ENCODE measurements at regions not wholly inside any gene's neighbourhood (a gene's known extent, or its start where the extent isn't known, plus 50 kb on each side); places are given as distances from the start of the nearest gene placed in this dataset.

DNA sequence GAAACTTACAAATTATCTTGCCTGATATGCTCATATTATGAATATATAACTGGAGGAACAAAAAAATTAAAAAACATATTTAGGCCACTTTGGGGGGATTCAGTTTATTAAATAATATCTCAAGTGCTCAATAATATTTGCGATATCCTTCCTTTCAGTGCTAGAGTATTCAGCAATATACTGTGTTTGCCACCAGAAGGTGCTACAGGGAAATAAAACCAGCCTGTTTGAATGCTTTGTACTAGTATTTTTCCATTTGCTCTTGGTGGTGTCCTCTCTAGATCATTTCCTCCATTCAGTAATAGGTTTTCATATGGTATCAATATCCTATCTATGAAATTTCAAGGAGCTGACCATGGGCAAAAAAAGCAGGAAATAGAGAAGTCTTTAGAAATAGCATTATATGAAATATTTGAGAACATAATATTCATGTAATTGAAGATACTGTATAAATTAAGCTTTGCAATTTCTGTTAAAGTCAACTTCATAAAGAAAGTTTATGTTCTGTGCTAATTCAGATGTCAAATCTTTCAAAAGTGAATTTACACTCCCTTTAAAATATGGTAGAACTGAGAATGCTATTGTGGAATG is 106.2 kb upstream of the NAV3 start:
- Histone ChIP-seq H3K79me2 (ENCODE audit: control insufficient read depth, insufficient read depth, low read length, poor library complexity) (no peaks in the 10 kb centered on the region), H3K23ac (ENCODE audit: low read length) (no peak overlapping the region), H4K12ac (ENCODE audit: low read depth, low read length) (no peak overlapping the region), H3K4me2 (ENCODE audit: low read length) (no peak overlapping the region), H3K18ac (ENCODE audit: low read length) (no peak overlapping the region), H3K4ac (ENCODE audit: low read depth, low read length) (no peak overlapping the region), H2BK5ac (ENCODE audit: low read depth, low read length, poor library complexity) (no peak overlapping the region), H3K9ac (ENCODE audit: low read length) (no peak overlapping the region), H3K36me3 (ENCODE audit: control insufficient read depth in 1 of 2, insufficient read depth in 2 of 2, low read length in 2 of 2) (no peaks in the 10 kb centered on the region), H2AK5ac (ENCODE audit: low read length) (no peak overlapping the region), H3K4me3 (ENCODE audit: low read depth, low read length) (no peak overlapping the region), H2BK12ac (ENCODE audit: low read length) (no peak overlapping the region), H4K91ac (ENCODE audit: low read depth, low read length) (no peak overlapping the region), H2BK120ac (ENCODE audit: insufficient read depth, low read length, poor library complexity) (no peak overlapping the region), H3K9me3 (ENCODE audit: insufficient read depth, low read depth, low read length) (no peaks in the 10 kb centered on the region), H3K27me3 (ENCODE audit: insufficient read depth, low read length) (no peaks in the 10 kb centered on the region), H3K14ac (ENCODE audit: low read length) (no peak overlapping the region), H3K4me1 (ENCODE audit: control insufficient read depth in 1 of 2, insufficient read depth in 2 of 2, low read length in 2 of 2) (no peaks in the 10 kb centered on the region), H2AFZ (ENCODE audit: insufficient read depth, low read length, poor library complexity) (no peak overlapping the region), H4K8ac (ENCODE audit: low read depth, low read length) (no peak overlapping the region), H3K27ac (ENCODE audit: low read depth, low read length) (no peak overlapping the region), H3K79me1 (ENCODE audit: low read length) (no peaks in the 10 kb centered on the region)
- DNase-seq: no peak
- no CpG with 5 or more reads among the region's 1 CpG for WGBS (ENCODE audit: extremely low coverage, insufficient coverage, insufficient read length)

DNA sequence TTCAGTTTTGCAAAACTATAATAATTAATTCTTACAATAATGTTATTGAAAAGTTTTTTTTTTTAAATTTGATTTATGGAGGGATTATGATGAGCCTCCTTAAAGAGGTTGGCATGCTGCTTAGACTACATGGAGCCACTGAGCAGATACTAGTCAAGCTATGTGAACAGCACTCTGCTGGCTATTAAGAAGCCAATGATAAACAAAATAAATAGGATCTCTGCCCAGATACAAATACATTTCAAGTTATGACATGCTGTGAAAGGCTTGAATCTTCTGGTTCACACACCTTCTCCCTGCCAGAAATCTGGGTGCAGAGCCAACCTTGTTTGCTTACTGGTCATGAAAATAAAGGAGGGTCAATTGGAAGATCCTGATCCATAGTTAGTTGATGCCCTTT is 107.4 kb upstream of the NAV3 start:
- Histone ChIP-seq H3K79me1 (ENCODE audit: low read length) (no peaks in the 10 kb centered on the region), H2AFZ (ENCODE audit: insufficient read depth, low read length, poor library complexity) (no peak overlapping the region), H4K8ac (ENCODE audit: low read depth, low read length) (no peak overlapping the region), H3K4me1 (ENCODE audit: control insufficient read depth in 1 of 2, insufficient read depth in 2 of 2, low read length in 2 of 2) (no peaks in the 10 kb centered on the region), H3K4ac (ENCODE audit: low read depth, low read length) (no peak overlapping the region), H4K91ac (ENCODE audit: low read depth, low read length) (no peak overlapping the region), H3K23ac (ENCODE audit: low read length) (no peak overlapping the region), H4K12ac (ENCODE audit: low read depth, low read length) (no peak overlapping the region), H3K4me2 (ENCODE audit: low read length) (no peak overlapping the region), H2BK12ac (ENCODE audit: low read length) (no peak overlapping the region), H3K18ac (ENCODE audit: low read length) (no peak overlapping the region), H3K79me2 (ENCODE audit: control insufficient read depth, insufficient read depth, low read length, poor library complexity) (no peaks in the 10 kb centered on the region), H3K9ac (ENCODE audit: low read length) (no peak overlapping the region), H3K27ac (ENCODE audit: low read depth, low read length) (no peak overlapping the region), H3K9me3 (ENCODE audit: insufficient read depth, low read depth, low read length) (no peaks in the 10 kb centered on the region), H3K4me3 (ENCODE audit: low read depth, low read length) (no peak overlapping the region), H3K14ac (ENCODE audit: low read length) (no peak overlapping the region), H2BK5ac (ENCODE audit: low read depth, low read length, poor library complexity) (no peak overlapping the region), H2BK120ac (ENCODE audit: insufficient read depth, low read length, poor library complexity) (no peak overlapping the region), H2AK5ac (ENCODE audit: low read length) (no peak overlapping the region), H3K27me3 (ENCODE audit: insufficient read depth, low read length) (no peaks in the 10 kb centered on the region), H3K36me3 (ENCODE audit: control insufficient read depth in 1 of 2, insufficient read depth in 2 of 2, low read length in 2 of 2) (no peaks in the 10 kb centered on the region)
- no peak for DNase-seq

DNA sequence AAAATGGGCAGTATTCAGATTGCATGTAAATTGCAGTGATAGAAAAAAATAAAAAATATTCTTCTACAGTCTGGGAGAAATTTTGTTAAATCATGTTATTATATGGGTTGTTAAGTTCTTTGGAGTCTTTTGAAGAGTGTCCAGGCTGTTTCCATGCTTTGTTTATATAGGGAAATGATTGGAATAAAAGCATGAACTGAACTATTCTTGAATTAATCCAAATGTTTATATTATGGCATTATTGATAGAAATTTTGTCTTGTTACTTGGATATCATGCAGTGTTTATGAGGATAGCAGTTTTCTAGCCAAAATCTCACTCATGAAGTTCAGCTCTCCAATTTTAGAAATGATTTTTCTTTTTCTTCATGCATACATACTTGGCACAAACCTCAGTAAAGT is 108.2 kb upstream of the NAV3 start:
- H3K9ac ChIP-seq (ENCODE audit: low read length): no peak overlapping the region
- no peaks in the 10 kb centered on the region for H3K36me3 ChIP-seq (ENCODE audit: control insufficient read depth in 1 of 2, insufficient read depth in 2 of 2, low read length in 2 of 2)
- no peak overlapping the region for H2AK5ac ChIP-seq (ENCODE audit: low read length)
- no peaks in the 10 kb centered on the region for H3K4me1 ChIP-seq (ENCODE audit: control insufficient read depth in 1 of 2, insufficient read depth in 2 of 2, low read length in 2 of 2)
- H2AFZ ChIP-seq (ENCODE audit: insufficient read depth, low read length, poor library complexity): no peak overlapping the region
- H3K4me2 ChIP-seq (ENCODE audit: low read length): no peak overlapping the region
- no peak overlapping the region for H3K23ac ChIP-seq (ENCODE audit: low read length)
- no peak overlapping the region for H3K18ac ChIP-seq (ENCODE audit: low read length)
- H3K14ac ChIP-seq (ENCODE audit: low read length): no peak overlapping the region
- no peaks in the 10 kb centered on the region for H3K9me3 ChIP-seq (ENCODE audit: insufficient read depth, low read depth, low read length)
- H3K27ac ChIP-seq (ENCODE audit: low read depth, low read length): no peak overlapping the region
- DNase-seq: no peak
- no peak overlapping the region for H3K4me3 ChIP-seq (ENCODE audit: low read depth, low read length)
- H3K79me2 ChIP-seq (ENCODE audit: control insufficient read depth, insufficient read depth, low read length, poor library complexity): no peaks in the 10 kb centered on the region
- H4K91ac ChIP-seq (ENCODE audit: low read depth, low read length): no peak overlapping the region
- no peaks in the 10 kb centered on the region for H3K27me3 ChIP-seq (ENCODE audit: insufficient read depth, low read length)
- H3K79me1 ChIP-seq (ENCODE audit: low read length): no peaks in the 10 kb centered on the region
- H4K8ac ChIP-seq (ENCODE audit: low read depth, low read length): no peak overlapping the region
- no peak overlapping the region for H2BK120ac ChIP-seq (ENCODE audit: insufficient read depth, low read length, poor library complexity)
- H2BK12ac ChIP-seq (ENCODE audit: low read length): no peak overlapping the region
- H4K12ac ChIP-seq (ENCODE audit: low read depth, low read length): no peak overlapping the region
- no peak overlapping the region for H3K4ac ChIP-seq (ENCODE audit: low read depth, low read length)
- no peak overlapping the region for H2BK5ac ChIP-seq (ENCODE audit: low read depth, low read length, poor library complexity)

DNA sequence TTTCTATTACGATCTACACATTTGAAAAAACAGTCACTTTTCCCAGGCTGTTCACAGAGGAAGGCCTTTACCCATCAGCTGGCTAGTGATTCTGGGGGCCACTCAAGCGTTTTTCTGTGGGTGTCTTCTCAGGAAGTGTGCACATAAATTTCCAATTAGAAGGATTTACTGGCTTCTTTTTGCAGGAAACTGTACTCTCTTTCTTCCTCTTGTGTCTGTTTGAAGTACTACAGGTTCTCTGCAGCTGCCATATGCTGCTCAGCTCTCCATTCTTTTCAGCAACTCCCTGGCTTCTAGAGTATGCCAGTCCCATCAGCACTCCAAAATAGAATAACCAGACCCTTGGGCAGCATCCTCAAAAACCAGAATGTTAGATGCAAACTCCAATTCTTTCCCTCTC is 110.4 kb upstream of the NAV3 start:
- DNase-seq: no peak
- Histone ChIP-seq H3K79me2 (ENCODE audit: control insufficient read depth, insufficient read depth, low read length, poor library complexity) (no peaks in the 10 kb centered on the region), H3K27ac (ENCODE audit: low read depth, low read length) (no peak overlapping the region), H4K12ac (ENCODE audit: low read depth, low read length) (no peak overlapping the region), H3K4me2 (ENCODE audit: low read length) (no peak overlapping the region), H3K36me3 (ENCODE audit: control insufficient read depth in 1 of 2, insufficient read depth in 2 of 2, low read length in 2 of 2) (no peaks in the 10 kb centered on the region), H3K23ac (ENCODE audit: low read length) (no peak overlapping the region), H3K9me3 (ENCODE audit: insufficient read depth, low read depth, low read length) (no peaks in the 10 kb centered on the region), H2BK5ac (ENCODE audit: low read depth, low read length, poor library complexity) (no peak overlapping the region), H2AFZ (ENCODE audit: insufficient read depth, low read length, poor library complexity) (no peak overlapping the region), H4K8ac (ENCODE audit: low read depth, low read length) (no peak overlapping the region), H3K4me1 (ENCODE audit: control insufficient read depth in 1 of 2, insufficient read depth in 2 of 2, low read length in 2 of 2) (no peaks in the 10 kb centered on the region), H3K79me1 (ENCODE audit: low read length) (no peaks in the 10 kb centered on the region), H3K9ac (ENCODE audit: low read length) (no peak overlapping the region), H3K14ac (ENCODE audit: low read length) (no peak overlapping the region), H4K91ac (ENCODE audit: low read depth, low read length) (no peak overlapping the region), H2AK5ac (ENCODE audit: low read length) (no peak overlapping the region), H3K27me3 (ENCODE audit: insufficient read depth, low read length) (no peaks in the 10 kb centered on the region), H2BK120ac (ENCODE audit: insufficient read depth, low read length, poor library complexity) (no peak overlapping the region), H3K18ac (ENCODE audit: low read length) (no peak overlapping the region), H2BK12ac (ENCODE audit: low read length) (no peak overlapping the region), H3K4me3 (ENCODE audit: low read depth, low read length) (no peak overlapping the region), H3K4ac (ENCODE audit: low read depth, low read length) (no peak overlapping the region)
- WGBS (ENCODE audit: extremely low coverage, insufficient coverage, insufficient read length): no CpG with 5 or more reads among the region's 2 CpGs
